Smooth muscle cell of the brain vasculature (primary cell): ENCODE measurements at regions not wholly inside any gene's neighbourhood (a gene's known extent, or its start where the extent isn't known, plus 50 kb on each side); places are given as distances from the start of the nearest gene placed in this dataset.

Source experiments
- DNase-seq: peaks from one replicate; pipeline ENCODE4 v3.0.0-alpha.2; 2012; ENCODE audit warnings: low read depth, low spot score

DNA sequence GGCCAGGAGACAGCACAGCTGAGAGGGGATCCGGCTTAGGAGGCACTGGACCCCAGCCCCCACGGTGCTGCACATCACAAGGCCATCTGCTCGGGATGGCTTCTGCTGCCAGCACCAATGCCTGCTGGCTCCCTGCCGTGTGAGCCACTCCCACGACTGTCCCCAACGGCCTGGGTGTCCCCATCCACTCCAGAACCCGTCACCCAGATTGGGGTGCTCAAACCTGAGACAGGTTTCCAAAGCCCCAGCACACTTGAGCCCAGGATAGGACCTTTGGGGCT, 102.4 kb downstream of the RFLNA start:
- no peak for DNase-seq

- DNase-seq, result no peak
These were observed 101.9 kb downstream of the RFLNA start for GRCh38 chr12:124396544-124397398.

DNA sequence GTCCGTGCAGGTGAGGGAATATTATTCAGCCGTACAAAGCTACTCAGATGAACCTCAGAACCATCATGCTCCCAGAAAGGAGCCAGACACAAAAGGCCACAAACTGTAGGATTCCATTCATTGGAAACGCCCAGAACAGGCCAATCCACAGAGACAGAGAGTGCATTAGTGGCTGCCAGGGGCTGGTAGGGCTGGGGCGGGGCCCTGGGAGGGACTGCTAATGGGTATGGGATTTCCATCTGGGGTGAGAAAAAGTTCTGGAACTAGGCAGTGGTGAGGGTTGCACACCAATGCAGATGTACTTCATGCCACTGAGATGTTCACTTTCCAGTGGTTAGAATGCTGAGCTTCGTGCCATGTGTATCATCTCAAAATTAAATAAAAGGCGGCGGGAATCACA, 101.1 kb downstream of the RFLNA start:
- no peak for DNase-seq

GRCh38 chr12:124395284-124395752, 100.4 kb downstream of the RFLNA start:
- no peak for DNase-seq

GRCh38 chr12:124394462-124395128, 99.7 kb downstream of the RFLNA start:
- DNase-seq, result no peak

DNA sequence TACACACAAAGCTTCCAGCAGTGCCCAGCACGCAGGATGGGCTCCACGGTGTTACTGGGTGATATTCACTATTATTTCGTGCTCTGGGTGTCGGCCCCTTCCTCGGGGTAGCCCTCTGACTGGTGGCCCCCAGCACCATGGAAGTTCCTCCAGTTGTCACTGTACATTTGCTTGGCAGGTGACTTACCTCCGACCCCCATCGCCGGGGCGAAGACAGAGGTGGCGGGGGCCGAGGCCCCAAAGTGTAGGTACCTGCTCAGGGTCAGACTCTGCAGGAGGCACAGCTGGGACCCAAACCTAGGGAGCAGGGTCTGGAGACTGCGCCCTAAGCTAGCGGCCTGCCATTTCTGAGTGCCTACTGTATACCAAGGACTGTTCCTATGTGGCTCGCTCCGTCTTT, 98.9 kb downstream of the RFLNA start:
- DNase-seq, result no peak

- no peak for DNase-seq
These were observed 98.5 kb downstream of the RFLNA start for GRCh38 chr12:124393414-124393790.

DNA sequence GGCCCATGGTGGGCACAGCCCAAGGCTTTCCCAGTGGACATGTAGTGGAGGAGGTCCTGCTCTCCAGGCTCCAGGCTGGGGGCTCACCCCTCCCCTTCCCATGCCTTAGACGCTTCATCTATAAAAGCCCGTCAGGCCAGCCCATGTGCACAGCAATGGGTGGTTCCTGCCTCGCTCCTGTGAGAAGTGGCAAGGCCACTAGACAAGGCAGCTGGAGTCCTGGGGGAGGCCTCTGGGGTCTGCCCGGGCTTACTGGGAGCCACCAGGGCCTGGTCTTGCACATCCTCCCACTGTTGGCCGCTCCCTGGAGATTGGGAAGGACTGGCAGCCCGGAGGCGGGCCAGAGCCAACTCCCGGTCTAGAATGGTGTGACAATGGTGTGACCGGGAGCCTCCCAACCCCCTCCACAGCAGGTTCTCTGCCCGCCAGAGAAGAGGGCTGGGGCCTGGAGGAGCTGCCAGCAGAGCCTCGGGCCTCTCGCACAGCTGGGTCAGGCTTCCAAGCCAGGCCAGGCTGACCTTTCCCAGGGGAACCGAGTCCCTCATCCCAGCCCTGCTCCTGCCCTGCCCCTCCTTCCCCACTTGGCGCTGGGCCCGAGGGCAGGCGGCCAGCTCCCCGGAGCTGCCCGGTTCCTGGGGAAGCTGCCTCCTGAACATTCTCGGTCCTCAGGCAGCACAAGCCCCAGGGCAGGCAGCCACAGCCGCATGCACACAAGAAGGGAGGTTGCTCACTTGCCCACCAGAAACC, 97.9 kb downstream of the RFLNA start:
- DNase-seq, result peak; percentile 64

DNA sequence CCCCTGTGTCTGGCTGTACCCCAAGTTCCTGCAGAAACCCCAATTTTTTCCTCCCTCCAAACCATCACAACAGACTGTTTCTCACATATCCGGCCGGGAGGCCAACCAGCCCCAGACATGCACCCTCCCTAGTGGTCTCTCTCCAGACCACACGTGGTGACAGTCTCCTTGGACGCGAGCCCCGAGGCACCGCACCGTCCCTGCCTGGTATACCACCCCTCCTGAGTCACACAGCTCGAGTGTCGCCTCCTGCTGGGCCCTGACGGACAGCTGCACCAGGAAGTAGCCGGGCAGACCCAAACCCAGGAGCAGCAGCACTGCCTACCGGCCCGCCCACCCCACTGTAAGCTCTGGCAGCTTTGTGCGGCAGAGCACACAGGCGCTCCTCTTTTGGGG, 97.4 kb downstream of the RFLNA start:
- DNase-seq, result no peak

GRCh38 chr12:124391340-124392261, 96.7 kb downstream of the RFLNA start:
- DNase-seq, result no peak

DNA sequence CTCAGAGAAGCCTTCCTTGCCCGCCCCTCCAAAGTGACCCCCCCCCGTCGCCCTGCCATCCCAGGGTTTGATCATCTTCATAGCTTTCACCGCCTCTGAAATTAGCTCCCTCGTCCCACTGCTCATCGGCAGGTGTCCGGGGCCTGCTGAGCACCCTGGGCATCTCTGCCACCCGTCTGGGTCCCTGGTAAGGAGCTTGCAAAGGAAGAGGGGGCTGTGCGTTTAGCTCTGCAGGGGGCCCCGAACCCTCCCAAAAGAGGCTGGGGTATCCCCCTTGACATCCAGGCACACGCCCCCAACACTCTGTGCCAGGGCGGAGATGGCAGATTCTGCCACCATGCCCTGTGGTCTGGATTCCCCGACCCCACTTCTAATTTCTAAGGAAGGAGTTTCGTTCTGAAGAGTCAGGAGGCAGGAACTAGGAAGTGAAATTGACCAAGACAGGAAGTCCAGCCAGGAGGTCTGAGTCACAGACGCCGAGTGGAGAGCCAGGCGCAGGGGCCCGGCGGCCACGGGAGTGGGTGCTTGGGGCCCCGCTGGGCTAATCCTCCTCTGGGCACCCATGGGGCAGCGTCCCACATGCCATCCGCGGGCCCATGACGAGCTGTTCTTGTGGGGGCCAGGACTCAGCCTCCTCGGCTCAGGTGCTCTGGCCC, 95.7 kb downstream of the RFLNA start:
- DNase-seq, result no peak

DNA sequence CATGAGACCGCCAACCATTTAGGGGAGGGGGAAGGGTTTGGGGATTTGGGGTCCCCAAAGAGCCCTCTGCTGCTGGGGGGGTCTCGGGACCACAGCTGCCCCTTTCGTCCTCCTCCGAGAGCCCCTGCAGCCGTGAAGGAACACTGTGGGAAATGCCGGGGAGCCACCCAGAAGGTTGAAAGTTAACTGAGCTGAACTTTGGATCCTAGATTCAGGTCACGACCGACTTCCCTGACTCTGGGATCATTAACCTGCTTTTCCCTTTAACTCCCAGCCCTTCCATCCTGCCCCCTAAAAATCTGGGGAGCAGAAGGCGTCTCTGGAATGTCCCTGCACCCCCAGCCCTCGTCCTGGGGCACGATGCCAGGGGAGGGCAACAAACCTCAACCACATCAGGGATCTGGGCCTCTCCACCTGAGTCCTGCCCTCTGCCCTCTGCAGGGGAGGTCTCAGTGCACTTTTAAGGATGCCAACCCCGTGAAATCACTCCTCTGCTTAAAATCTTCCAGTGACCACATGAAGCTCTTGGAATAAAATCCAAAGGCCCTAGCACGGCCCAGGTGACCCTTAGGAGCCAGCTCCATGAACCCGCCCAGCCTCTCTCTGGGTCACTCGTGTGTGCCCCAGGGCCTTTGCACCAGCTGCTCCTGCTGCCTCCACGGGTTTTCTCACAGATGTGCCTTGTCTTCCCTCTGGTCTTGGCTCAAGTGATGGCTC, 95.0 kb downstream of the RFLNA start:
- no peak for DNase-seq

GRCh38 chr12:124389138-124389724, 94.3 kb downstream of the RFLNA start:
- DNase-seq, result no peak

DNA sequence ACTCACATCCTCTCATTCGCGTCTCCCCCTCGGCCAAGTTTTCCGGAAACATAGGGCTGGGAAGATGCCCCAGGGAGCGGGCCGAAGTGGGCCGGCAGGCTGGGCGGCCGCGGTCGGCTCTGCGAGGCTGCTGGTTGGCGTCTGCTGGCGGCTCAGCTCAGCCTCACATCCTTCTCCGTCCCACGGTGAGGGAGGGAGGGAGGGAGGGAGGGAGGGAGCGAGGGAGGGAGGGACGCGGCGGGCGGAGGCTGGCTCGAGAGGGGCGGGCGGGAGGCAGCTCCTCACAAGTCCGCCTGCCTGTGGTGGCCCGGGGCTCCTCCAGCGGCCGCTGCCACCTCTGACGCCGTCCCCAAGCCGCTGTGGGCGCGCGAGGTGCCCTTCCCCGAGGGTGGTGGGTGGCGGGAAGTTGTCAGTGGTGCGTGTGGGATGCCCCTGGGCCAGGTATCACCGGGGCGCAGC, 93.8 kb downstream of the RFLNA start:
- peak; percentile 75 for DNase-seq

GRCh38 chr12:124388038-124388671, 93.3 kb downstream of the RFLNA start:
- no peak for DNase-seq

DNA sequence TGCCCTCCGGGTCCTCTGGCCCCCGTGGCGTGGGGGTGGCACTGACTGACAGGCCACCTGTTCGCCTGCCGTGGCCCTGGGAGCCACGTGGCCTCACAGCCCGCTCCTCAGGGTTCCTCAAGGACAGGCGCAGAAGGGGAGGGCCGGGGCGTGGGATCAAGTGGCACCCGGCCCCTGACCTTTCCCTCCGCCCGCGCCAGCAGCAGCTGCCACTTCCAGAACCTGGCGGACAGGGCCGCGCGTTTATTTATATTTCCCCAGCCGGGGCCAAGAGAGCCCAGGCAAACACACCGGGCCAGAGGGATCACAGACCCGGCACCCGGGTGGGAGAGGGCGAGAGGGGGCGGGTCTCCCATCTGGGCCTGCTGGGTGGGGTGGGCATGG, 92.6 kb downstream of the RFLNA start:
- no peak for DNase-seq

DNA sequence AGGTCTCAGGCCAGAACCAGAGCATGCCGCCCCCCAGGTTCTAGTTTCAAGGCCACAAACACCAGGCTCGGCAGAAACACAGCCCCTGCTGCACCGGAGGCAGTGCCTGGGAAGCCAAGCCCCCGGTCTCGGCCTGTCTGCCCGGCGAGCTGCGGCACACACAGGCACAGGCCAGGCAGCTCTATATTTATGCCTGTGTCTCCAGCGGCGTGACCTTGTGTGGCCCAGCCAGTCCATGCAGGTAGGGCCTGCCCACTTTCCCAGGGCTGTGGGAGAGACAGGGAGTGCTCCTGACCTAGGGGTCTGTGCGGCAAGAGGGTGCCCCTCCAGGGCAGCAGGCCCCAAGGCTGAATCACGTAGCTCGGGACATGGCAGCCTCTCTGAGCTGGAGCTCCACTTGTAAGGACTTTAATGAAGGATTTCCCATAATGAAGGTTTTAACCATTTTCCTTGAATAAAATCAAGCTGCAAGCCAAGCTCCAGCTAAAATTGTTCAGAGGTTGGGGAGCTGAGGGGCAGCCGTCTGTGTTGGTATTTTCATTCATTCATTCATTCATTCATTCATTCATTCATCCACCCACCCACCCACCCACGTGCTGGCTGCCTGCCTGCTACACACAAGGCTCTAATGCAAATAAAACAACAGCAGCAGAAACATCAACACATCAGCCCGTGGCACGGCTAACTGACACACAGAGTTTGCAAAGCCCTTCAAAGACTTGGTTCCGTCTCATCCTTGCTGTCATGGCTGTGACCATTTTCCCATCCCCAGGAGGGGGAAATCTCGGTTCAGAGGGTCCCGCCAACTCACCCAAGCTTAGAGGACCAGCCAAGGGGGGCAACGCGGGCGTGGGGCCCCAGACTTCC, 92.0 kb downstream of the RFLNA start:
- DNase-seq, result no peak

DNA sequence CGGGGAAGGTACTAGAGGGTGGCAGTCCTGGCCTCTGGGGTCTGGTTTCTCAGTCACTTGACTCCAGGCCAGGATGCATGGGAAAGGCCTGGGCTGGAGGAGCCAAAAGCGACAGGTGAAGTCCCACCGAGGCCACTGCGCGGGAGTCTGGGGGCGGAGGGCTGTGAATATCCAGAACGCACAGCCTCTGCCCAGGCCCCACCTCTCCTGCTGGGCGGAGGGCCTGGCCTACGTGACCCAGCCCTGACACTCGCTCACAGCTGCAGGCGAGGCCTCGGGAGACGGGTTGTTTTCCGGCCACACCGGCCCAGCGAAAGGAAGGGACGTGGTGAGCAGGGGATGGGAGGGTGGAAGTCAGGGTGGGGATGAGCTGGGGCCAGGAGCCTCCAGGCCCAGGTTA, 91.2 kb downstream of the RFLNA start:
- no peak for DNase-seq
